H1 (cell line): ENCODE measurements at regions not wholly inside any gene's neighbourhood (a gene's known extent, or its start where the extent isn't known, plus 50 kb on each side); places are given as distances from the start of the nearest gene placed in this dataset.

Experiments used
- CHD1 ChIP-seq: IDR thresholded peaks from 2 replicates; pipeline ENCODE4 v1.6.1; 2012; ENCODE audit warnings: low read depth, low read length, improper control_type of control experiment
- GABPA ChIP-seq: IDR thresholded peaks from 2 replicates; pipeline ENCODE4 v1.6.1; 2011; ENCODE audit warnings: mild to moderate bottlenecking, low read length, moderate library complexity, borderline replicate concordance; ENCODE audit not compliant: insufficient read depth
- GTF2F1 ChIP-seq: IDR thresholded peaks from 2 replicates; pipeline ENCODE4 v1.6.1; 2012; ENCODE audit warnings: low read depth, low read length, improper control_type of control experiment, borderline replicate concordance
- JUND ChIP-seq: IDR thresholded peaks from 2 replicates; pipeline ENCODE4 v1.6.1; 2011; ENCODE audit warnings: mild to moderate bottlenecking, improper control_type of control experiment, low read length
- NRF1 ChIP-seq: IDR thresholded peaks from 2 replicates; pipeline ENCODE4 v1.6.1; 2011; ENCODE audit warnings: mild to moderate bottlenecking, low read depth, low read length, improper control_type of control experiment
- TF ChIP-seq, protein P1 (sequence below): IDR thresholded peaks from 2 replicates; pipeline ENCODE4 v1.6.1; 2012; ENCODE audit warnings: low read length, inconsistent platforms
- TF ChIP-seq, protein P2 (sequence below): IDR thresholded peaks from 2 replicates; pipeline ENCODE4 v1.6.1; 2011; ENCODE audit warnings: low read depth, mild to moderate bottlenecking, low read length; ENCODE audit not compliant: insufficient read depth

DNA sequence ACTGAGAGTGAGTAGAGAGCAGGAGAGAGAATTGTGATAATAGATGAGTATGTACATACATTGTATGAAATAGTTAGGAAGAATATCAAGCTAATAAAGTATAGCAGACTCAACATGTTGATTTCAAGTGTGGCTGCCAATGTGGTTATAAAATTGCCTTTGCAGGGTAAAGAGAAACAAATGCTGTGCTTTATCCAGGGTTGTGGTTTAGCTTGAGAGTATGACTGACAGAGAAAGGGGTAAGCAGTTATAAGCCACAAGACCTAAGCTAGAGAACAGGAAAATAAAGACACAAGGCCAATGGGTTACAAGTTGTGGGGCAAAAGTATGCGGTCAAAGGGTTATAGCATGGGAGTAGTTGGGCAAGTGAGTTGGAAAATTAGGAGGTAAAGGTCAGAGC is 1217.5 kb downstream of the DIAPH3 start (continued):
- TF ChIP-seq, protein P1, sequence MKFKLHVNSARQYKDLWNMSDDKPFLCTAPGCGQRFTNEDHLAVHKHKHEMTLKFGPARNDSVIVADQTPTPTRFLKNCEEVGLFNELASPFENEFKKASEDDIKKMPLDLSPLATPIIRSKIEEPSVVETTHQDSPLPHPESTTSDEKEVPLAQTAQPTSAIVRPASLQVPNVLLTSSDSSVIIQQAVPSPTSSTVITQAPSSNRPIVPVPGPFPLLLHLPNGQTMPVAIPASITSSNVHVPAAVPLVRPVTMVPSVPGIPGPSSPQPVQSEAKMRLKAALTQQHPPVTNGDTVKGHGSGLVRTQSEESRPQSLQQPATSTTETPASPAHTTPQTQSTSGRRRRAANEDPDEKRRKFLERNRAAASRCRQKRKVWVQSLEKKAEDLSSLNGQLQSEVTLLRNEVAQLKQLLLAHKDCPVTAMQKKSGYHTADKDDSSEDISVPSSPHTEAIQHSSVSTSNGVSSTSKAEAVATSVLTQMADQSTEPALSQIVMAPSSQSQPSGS: no peak
- no peak for TF ChIP-seq CHD1
- TF ChIP-seq, protein P2, sequence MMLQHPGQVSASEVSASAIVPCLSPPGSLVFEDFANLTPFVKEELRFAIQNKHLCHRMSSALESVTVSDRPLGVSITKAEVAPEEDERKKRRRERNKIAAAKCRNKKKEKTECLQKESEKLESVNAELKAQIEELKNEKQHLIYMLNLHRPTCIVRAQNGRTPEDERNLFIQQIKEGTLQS: no peak
- no peak for TF ChIP-seq GTF2F1
- no peak for TF ChIP-seq JUND
- TF ChIP-seq NRF1: no peak
- TF ChIP-seq GABPA: no peak
